Lower leg skin (tissue), 3 donors: ENCODE measurements at regions not wholly inside any gene's neighbourhood (a gene's known extent, or its start where the extent isn't known, plus 50 kb on each side); places are given as distances from the start of the nearest gene placed in this dataset.

Experiments used
- POLR2A ChIP-seq, 2 donors: fragments of 450-650 bp; IDR thresholded peaks; one replicate each; pipeline ENCODE4 v1.6.1; 2016 to 2017; ENCODE audit warnings: antibody characterized with exemption in 2 of 2, mild to moderate bottlenecking in 1 of 2, moderate library complexity in 1 of 2
- TF ChIP-seq, protein P1 (sequence below), 3 donors: fragments of 450-650 bp; IDR thresholded peaks; one replicate each; pipeline ENCODE4 v1.5.1; 2016; ENCODE audit warnings: antibody characterized with exemption in 3 of 3, mild to moderate bottlenecking in 3 of 3, moderate library complexity in 2 of 3

DNA sequence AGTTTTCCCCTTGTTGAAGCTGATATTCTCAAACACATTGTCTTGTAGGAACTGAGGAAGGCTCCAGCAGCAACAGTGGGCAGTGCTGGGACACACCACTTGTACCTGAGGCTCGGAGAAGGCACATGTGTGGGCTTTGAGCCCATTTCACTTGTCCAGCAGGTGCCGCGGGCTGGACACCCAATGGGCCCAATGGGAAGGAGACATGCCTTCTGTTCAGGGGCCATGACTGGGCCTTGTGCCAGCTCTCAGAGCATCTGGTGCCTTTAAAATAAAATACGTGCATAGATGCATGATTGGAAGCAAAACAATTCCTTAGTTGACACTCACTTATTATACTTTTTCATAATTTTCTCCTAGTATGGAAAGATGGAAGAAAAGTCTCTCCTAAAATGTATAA lies 334.2 kb downstream of the KLF13 start:
- TF ChIP-seq POLR2A (IDR thresholded peaks at IDR 0.05): no peak
- TF ChIP-seq, protein P1, sequence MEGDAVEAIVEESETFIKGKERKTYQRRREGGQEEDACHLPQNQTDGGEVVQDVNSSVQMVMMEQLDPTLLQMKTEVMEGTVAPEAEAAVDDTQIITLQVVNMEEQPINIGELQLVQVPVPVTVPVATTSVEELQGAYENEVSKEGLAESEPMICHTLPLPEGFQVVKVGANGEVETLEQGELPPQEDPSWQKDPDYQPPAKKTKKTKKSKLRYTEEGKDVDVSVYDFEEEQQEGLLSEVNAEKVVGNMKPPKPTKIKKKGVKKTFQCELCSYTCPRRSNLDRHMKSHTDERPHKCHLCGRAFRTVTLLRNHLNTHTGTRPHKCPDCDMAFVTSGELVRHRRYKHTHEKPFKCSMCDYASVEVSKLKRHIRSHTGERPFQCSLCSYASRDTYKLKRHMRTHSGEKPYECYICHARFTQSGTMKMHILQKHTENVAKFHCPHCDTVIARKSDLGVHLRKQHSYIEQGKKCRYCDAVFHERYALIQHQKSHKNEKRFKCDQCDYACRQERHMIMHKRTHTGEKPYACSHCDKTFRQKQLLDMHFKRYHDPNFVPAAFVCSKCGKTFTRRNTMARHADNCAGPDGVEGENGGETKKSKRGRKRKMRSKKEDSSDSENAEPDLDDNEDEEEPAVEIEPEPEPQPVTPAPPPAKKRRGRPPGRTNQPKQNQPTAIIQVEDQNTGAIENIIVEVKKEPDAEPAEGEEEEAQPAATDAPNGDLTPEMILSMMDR (IDR thresholded peaks at IDR 0.05): no peak
